Mucosa of rectum (tissue), 2 donors: ENCODE measurements at regions not wholly inside any gene's neighbourhood (a gene's known extent, or its start where the extent isn't known, plus 50 kb on each side); places are given as distances from the start of the nearest gene placed in this dataset.
"Not testable (repeated sequence)": the region's sequence is repeated elsewhere in the genome, so short reads cannot be mapped to it uniquely, and the experiment has no call there.

Experiments used
- H3K27ac ChIP-seq, 2 donors: one replicate each; pipeline ENCODE4 v1.7.0; 2013; ENCODE audit warnings: inconsistent platforms in 2 of 2, low read depth in 2 of 2, low read length in 2 of 2
- H3K27me3 ChIP-seq, 2 donors: one replicate each; pipeline ENCODE4 v1.7.0; 2013; ENCODE audit warnings: low read length in 2 of 2; ENCODE audit not compliant: control insufficient read depth in 2 of 2, insufficient read depth in 2 of 2
- H3K36me3 ChIP-seq, 2 donors: one replicate each; pipeline ENCODE4 v1.7.0; 2013; ENCODE audit warnings: low read length in 2 of 2; ENCODE audit not compliant: control insufficient read depth in 2 of 2, insufficient read depth in 2 of 2
- H3K4me1 ChIP-seq, 2 donors: one replicate each; pipeline ENCODE4 v1.7.0; 2013; ENCODE audit warnings: low read length in 2 of 2, mild to moderate bottlenecking in 1 of 2; ENCODE audit not compliant: control insufficient read depth in 2 of 2, insufficient read depth in 2 of 2
- H3K4me3 ChIP-seq, 2 donors: one replicate each; pipeline ENCODE4 v1.7.0; 2013; ENCODE audit warnings: low read length in 2 of 2
- H3K9ac ChIP-seq, 2 donors: one replicate each; pipeline ENCODE4 v1.7.0; 2013; ENCODE audit warnings: low read length in 2 of 2, low read depth in 1 of 2, mild to moderate bottlenecking in 1 of 2
- H3K9me3 ChIP-seq, 2 donors: one replicate each; pipeline ENCODE4 v1.7.0; 2013; ENCODE audit warnings: low read length in 2 of 2; ENCODE audit not compliant: control insufficient read depth in 2 of 2
- donor health status: healthy.
- donor health status: Normal muscosa, but diverticular disease.

DNA sequence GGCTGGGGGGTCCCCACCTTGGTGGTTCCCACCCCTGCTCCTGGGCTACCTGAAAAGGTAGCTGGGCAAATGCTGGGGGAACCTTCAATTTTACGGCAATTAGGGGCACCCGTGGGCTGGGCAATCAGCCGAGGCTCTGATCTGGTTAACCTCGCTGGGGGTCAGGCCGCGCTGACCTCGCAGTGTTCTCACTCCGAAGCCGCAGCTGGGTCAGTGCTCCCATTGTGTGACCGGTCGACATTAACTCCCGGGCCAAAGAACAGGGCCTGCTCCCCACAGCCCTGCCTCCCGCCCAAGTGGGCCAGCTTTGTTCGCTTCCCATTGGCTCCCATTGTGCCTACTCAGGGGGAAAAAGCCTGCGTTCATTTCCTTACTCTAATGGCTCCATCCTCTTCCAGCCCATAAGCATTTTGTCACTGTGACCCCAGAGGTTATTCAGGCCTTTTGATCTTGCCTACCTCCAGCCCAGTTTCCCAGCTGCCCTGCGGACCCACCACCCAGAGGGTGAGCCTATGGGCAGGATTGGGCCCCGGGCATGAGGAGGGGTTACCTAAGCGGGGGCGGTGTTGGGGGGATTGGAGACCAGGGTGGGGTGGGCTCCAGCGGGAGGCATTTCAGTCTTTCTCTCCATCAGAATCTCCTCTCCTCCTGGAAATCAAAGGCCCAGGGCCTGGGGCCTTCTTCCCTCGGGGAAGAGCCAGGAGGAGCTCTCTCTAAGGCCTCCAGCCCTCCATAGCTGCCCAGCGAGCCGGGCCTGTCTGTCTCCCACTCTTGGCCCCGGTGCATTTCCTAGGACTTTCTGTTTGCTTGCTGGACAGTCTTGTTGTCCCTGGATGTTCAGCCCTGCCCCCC is 90.1 kb downstream of the MYCN start:
- Histone ChIP-seq H3K9me3 (no peaks in the 10 kb centered on the region), H3K27ac (no peak overlapping the region), H3K4me3 (no peak overlapping the region), H3K9ac (no peak overlapping the region), H3K4me1 (peaks cover 0 to 2% of the 10 kb centered on the region in 2 donors), H3K36me3 (no peaks in the 10 kb centered on the region), H3K27me3 (no peaks in the 10 kb centered on the region)

DNA sequence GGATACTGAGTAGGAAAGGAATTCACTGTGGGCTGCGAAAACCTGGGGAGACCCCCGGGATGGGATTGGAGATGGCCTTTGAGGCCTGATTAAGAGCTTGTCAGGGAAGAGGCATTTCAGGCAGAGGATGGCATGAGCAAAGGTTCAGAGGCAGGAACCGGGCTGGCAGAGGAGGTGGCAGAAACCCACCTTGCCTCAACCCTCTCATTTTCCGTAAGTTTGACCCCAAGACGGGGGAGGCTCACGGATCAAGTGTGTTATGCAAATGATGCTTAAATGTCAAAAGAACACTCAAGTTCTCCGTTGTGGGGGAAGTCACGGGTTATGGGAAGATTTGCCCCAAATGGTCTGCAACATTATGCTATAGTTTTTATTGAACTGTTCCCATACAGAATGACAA is 88.3 kb downstream of the MYCN start:
- Histone ChIP-seq H3K36me3 (no peaks in the 10 kb centered on the region), H3K4me1 (peaks cover 0 to 2% of the 10 kb centered on the region in 2 donors), H3K27me3 (no peaks in the 10 kb centered on the region), H3K9ac (no peak overlapping the region), H3K9me3 (no peaks in the 10 kb centered on the region), H3K27ac (no peak overlapping the region), H3K4me3 (no peak overlapping the region)

DNA sequence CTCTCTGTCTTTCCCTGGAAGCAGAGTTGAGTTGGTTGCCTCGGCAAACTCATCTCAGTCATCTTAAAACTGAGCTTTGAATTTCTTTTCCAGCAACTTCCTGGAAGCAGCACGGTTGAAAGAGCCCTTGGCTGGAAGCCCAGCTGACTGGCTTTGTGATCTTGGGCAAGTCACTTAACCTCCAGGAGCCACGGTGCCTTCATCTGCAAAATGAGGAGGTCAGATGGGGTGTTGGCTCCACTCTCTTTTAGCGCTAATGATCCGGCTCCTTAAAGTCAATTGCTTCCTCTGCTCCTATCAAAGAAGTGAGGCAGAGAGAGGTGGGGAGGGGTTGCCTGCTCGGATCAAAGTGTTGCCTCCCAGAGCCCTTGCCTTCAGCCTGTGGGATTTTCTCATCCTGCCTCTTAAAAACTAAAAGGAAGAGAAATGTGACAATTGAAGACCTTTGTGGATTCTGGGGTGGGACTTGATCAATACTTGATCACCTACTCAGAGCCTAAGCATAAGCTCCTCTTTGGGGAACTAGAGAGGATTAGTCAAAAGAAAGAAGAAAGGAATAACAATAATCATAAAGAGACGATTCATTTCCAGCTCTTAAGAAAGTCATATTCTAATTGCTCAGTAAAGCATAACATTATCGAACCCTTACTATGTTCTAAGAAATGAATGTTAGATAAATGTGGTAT is 86.6 kb downstream of the MYCN start:
- Histone ChIP-seq H3K27me3 (no peaks in the 10 kb centered on the region), H3K27ac (no peak overlapping the region), H3K9me3 (no peaks in the 10 kb centered on the region), H3K4me3 (no peak overlapping the region), H3K36me3 (no peaks in the 10 kb centered on the region), H3K9ac (no peak overlapping the region), H3K4me1 (peaks cover 0 to 2% of the 10 kb centered on the region in 2 donors)

DNA sequence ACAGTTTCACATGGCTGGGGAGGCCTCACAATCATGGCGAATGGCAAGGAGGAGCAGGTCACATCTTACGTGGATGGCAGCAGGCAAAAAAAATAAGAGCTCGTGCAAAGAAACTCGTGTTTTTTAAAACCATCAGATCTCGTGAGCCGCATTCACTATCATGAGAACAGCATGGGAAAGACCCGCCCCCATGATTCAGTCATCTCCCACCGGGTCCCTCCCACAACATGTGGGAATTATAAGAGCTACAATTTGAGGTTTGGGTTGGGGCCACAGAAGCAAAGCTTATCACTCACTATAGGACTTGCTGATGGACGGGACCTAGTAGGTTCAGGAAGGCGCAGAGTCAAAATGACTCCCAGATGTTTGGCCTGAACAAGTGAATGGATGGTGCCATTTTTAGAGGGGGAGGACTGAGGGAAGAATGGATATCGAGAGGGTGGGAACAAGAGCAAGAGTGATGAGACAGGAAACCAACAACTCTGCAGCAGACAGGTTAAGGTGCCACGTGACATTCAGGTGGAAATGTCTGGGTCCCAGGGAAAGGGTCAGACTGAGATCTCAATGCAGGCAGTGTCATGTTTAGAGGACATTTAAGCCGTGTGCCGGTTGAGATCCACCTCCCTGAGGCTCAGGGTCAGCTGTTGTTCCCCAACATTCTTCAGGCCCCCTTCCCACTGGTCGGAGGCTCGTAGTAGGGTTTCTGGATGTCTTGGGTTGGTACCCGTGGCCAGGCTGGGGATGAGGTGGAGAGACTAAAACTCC is 85.7 kb downstream of the MYCN start:
- Histone ChIP-seq H3K9ac (no peak overlapping the region), H3K4me1 (no peaks in the 10 kb centered on the region), H3K9me3 (no peaks in the 10 kb centered on the region), H3K4me3 (no peak overlapping the region), H3K27me3 (no peaks in the 10 kb centered on the region), H3K36me3 (no peaks in the 10 kb centered on the region), H3K27ac (no peak overlapping the region)

DNA sequence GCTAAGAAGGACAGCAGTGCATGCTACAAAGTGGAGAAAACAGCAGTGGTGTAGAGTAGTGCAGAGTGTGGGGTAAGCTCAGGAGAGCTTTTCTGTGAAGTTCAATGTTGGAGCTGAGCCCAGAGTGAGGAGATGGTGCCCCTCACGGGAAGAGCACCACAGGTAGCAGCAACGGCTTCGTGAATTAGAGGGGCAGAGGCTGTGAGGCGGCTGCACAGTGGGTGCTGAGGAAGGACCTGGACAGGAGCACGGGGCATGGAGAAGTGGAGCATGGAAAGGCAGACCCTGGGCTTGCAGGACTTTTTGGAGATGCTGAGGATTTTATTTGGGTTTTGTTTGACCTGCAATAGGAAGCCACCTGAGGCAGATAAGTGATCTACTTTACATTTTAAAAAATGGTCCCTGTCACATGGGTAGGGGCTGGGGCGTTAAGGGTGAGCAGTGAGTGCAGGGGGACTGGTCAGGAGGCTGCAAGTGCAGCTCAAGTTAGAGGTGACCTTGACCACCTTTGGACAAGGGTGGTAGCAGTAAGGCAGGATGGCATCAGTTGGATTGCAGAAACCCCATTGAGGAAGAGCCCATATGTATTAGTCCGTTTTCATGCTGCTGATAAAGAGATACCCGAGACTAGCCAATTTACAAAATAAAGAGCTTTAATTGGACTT is 85.0 kb downstream of the MYCN start:
- Histone ChIP-seq H3K27ac (no peak overlapping the region), H3K9ac (no peak overlapping the region), H3K4me1 (no peaks in the 10 kb centered on the region), H3K4me3 (no peak overlapping the region), H3K9me3 (no peaks in the 10 kb centered on the region), H3K27me3 (no peaks in the 10 kb centered on the region), H3K36me3 (no peaks in the 10 kb centered on the region)

DNA sequence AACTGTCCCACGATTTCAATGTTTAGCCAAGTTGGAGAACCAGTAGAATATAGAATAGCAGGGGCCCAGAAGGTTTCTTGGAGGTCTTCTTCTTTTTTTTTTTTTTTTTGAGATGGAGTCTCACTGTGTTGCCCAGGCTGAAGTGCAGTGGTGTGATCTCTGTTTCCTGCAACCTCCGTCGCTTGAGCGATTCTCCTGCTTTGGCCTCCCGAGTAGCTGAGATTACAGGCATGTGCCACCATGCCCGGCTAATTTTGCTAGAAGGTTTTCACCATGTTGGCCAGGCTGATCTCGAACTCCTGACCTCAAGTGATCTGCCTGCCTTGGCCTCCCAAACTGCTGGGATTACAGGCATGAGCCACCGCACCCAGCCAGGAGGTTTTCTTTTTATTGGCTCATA is 84.3 kb downstream of the MYCN start:
- not testable (repeated sequence) for H3K9me3 ChIP-seq, H3K4me3 ChIP-seq, H3K36me3 ChIP-seq, H3K27me3 ChIP-seq, H3K27ac ChIP-seq, H3K9ac ChIP-seq, H3K4me1 ChIP-seq

DNA sequence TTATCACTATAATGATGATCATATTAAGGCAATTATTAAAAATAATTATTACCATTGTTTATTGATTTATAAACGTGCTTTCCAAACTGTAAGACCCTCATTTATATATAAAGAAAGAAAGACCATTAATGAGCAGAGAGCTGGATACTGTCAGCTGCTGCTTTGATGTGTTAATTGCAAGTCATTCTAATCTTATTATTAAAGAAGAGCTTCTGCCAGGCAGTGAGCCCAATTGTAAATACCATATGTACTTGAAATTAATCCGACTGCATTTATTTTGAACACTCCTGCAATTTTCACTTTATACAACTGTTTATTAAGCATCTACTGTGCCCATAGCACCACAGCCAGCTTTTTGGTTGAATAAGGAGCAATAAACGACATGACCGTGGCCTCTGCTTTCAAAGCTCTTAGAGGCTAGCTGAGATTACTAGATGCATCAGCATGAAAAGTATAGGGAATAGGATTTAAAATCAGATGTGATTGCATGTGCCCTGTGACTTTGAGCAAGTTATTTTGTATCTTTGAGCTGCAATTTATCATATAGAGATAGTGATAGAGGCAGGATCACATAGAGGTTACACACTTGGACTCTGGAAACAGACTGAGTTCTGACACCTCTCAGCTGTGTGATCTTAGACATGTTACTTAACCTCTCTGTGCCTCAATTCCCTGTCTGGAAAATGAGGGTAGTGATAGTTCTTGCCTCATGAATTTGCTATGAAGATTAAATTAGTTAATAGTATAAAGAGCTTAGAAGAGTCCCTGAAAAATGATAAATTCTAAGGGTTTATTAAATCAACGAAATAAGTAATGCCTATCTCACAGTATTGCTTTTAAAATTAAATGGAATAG is 83.4 kb downstream of the MYCN start:
- Histone ChIP-seq H3K36me3 (no peaks in the 10 kb centered on the region), H3K4me1 (no peaks in the 10 kb centered on the region), H3K27ac (no peak overlapping the region), H3K27me3 (no peaks in the 10 kb centered on the region), H3K4me3 (no peak overlapping the region), H3K9me3 (no peaks in the 10 kb centered on the region), H3K9ac (no peak overlapping the region)

DNA sequence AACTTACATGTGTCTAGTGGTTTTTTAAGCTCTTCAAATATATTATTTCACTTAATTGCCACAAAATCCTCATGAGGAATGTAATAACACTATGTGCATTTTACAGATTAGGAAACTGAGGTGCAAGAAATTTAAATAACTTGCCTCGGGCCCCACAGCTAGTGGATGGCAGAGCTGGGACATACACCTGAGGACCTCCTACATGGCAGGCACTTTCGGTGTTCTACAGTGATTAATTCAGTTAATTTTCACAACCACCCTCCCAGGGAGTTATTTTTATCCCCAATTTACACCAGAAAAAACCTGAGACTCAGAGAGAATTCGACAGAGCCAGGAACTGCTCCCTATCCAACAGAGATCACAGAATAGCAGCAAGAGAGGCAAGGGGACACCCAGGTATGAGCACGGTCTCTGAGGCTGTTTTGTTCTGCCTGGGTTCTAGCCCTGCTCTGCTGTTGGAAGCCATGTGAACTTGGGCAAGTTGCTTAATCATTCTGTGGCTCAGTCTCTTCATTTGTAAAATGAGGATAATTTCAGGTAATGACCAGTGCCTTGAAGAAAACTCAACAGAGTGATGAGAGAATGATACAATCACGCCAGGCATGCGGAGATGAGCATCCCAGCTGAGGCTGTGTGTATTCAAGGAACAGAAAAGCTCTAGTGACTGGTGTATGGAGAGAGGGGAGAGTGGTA is 82.3 kb downstream of the MYCN start:
- H3K4me3 ChIP-seq: no peak overlapping the region
- H3K9me3 ChIP-seq: no peaks in the 10 kb centered on the region
- H3K9ac ChIP-seq: no peak overlapping the region
- H3K36me3 ChIP-seq: no peaks in the 10 kb centered on the region
- no peaks in the 10 kb centered on the region for H3K27me3 ChIP-seq
- no peak overlapping the region for H3K27ac ChIP-seq
- no peaks in the 10 kb centered on the region for H3K4me1 ChIP-seq
